Activated CD8-positive, alpha-beta T cell treated with anti-CD3 and anti-CD28 coated beads for 36 hours (primary cell): ENCODE measurements at regions not wholly inside any gene's neighbourhood (a gene's known extent, or its start where the extent isn't known, plus 50 kb on each side); places are given as distances from the start of the nearest gene placed in this dataset.

Experiments
- ATAC-seq: fragments of 200-7000 bp; cut with Tn5 transposase; one replicate; pipeline ENCODE4 v1.10.0; 2021; ENCODE audit warnings: mild to moderate bottlenecking, moderate library complexity
- CTCF ChIA-PET: fragments of 350-600 bp; sonication (Branson Sonifier 250); formaldehyde crosslinking; loops from one replicate; lab custom pipeline; 2021; ENCODE audit warnings: antibody characterized with exemption; lab: Charles Lee
- POLR2A ChIA-PET: fragments of 350-600 bp; sonication (Branson Sonifier 250); formaldehyde crosslinking; loops from one replicate; lab custom pipeline; 2021; ENCODE audit warnings: antibody characterized with exemption; lab: Charles Lee
- DNase-seq: peaks from one replicate; pipeline ENCODE4 v3.0.0-alpha.2; 2020
- H3K27ac Mint-ChIP-seq: one replicate; pipeline ENCODE4 v1.8.0; 2021; ENCODE audit warnings: mild to moderate bottlenecking, mixed read lengths
- H3K27me3 Mint-ChIP-seq: one replicate; pipeline ENCODE4 v1.8.0; 2021; ENCODE audit warnings: mixed read lengths
- H3K36me3 Mint-ChIP-seq: one replicate; pipeline ENCODE4 v1.8.0; 2021; ENCODE audit warnings: low read depth, mixed read lengths
- H3K4me1 Mint-ChIP-seq: one replicate; pipeline ENCODE4 v1.8.0; 2021; ENCODE audit warnings: low read depth, mixed read lengths
- H3K4me3 Mint-ChIP-seq: one replicate; pipeline ENCODE4 v1.8.0; 2021; ENCODE audit warnings: mild to moderate bottlenecking, moderate library complexity, mixed read lengths
- H3K9me3 Mint-ChIP-seq: one replicate; pipeline ENCODE4 v1.8.0; 2021; ENCODE audit warnings: mixed read lengths
- CTCF ChIP-seq: fragments of 200-600 bp; IDR thresholded peaks from one replicate; pipeline ENCODE4 v1.8.0; 2022; ENCODE audit warnings: antibody characterized with exemption, mild to moderate bottlenecking
- intact Hi-C: fragments of 100-400 bp; cut with micrococcal nuclease; formaldehyde crosslinking; loops from one replicate; pipeline ENCODE4 v1.10.0; 2022

- ChIA-PET CTCF (no interaction called here), POLR2A (no interaction called here)
These were observed 1230.7 kb downstream of the PCDH9 start for GRCh38 chr13:65999411-65999810.

GRCh38 chr13:65990684-65991083 is 1239.5 kb downstream of the PCDH9 start:
- POLR2A ChIA-PET, result no interaction called here
- Mint-ChIP-seq H3K36me3 (no peaks in the 10 kb centered on the region), H3K27ac (no peak overlapping the region), H3K9me3 (no peaks in the 10 kb centered on the region), H3K4me1 (no peaks in the 10 kb centered on the region), H3K4me3 (no peak overlapping the region), H3K27me3 (no peaks in the 10 kb centered on the region)
- DNase-seq (no peak), ATAC-seq (no peak)
- TF ChIP-seq CTCF, result no peak
- intact Hi-C loops, result no loop called here
- CTCF ChIA-PET, result no interaction called here

More at GRCh38 chr13:65999411-65999810, 1230.7 kb downstream of the PCDH9 start:
- Mint-ChIP-seq H3K4me1 (no peaks in the 10 kb centered on the region), H3K27me3 (no peaks in the 10 kb centered on the region), H3K36me3 (no peaks in the 10 kb centered on the region), H3K27ac (no peak overlapping the region), H3K9me3 (peaks cover 9% of the 10 kb centered on the region), H3K4me3 (no peak overlapping the region)
- TF ChIP-seq CTCF, result no peak
- ATAC-seq (no peak), DNase-seq (no peak)
- intact Hi-C loops, result no loop called here

- no peaks in the 10 kb centered on the region for H3K27me3 Mint-ChIP-seq
- no peak overlapping the region for H3K4me3 Mint-ChIP-seq
- intact Hi-C loops, result no loop called here
These were observed 1244.5 kb downstream of the PCDH9 start for GRCh38 chr13:65985612-65986011.

GRCh38 chr13:65977525-65977924 is 1252.6 kb downstream of the PCDH9 start:
- DNase-seq (no peak), ATAC-seq (no peak)
- no peak for TF ChIP-seq CTCF
- Mint-ChIP-seq H3K9me3 (peaks cover 11% of the 10 kb centered on the region), H3K4me3 (no peak overlapping the region), H3K4me1 (no peaks in the 10 kb centered on the region), H3K27ac (no peak overlapping the region), H3K27me3 (no peaks in the 10 kb centered on the region), H3K36me3 (no peaks in the 10 kb centered on the region)
- ChIA-PET POLR2A (no interaction called here), CTCF (no interaction called here)
- intact Hi-C loops, result no loop called here

More at GRCh38 chr13:65985612-65986011, 1244.5 kb downstream of the PCDH9 start:
- no peak for ATAC-seq
- peaks cover 1% of the 10 kb centered on the region for H3K9me3 Mint-ChIP-seq
- no peak for TF ChIP-seq CTCF
- POLR2A ChIA-PET, result no interaction called here
- CTCF ChIA-PET, result no interaction called here
- H3K36me3 Mint-ChIP-seq, result no peaks in the 10 kb centered on the region
- no peak for DNase-seq
- H3K27ac Mint-ChIP-seq, result no peak overlapping the region
- H3K4me1 Mint-ChIP-seq, result no peaks in the 10 kb centered on the region

- no peaks in the 10 kb centered on the region for H3K4me1 Mint-ChIP-seq
- POLR2A ChIA-PET, result no interaction called here
- H3K4me3 Mint-ChIP-seq, result no peak overlapping the region
- DNase-seq (no peak), ATAC-seq (no peak)
- intact Hi-C loops, result no loop called here
- peaks cover 7% of the 10 kb centered on the region for H3K9me3 Mint-ChIP-seq
- no peaks in the 10 kb centered on the region for H3K27me3 Mint-ChIP-seq
- no peaks in the 10 kb centered on the region for H3K36me3 Mint-ChIP-seq
- TF ChIP-seq CTCF, result no peak
- no peak overlapping the region for H3K27ac Mint-ChIP-seq
- CTCF ChIA-PET, result no interaction called here
These were observed 1258.6 kb downstream of the PCDH9 start for GRCh38 chr13:65971541-65971940.
